Nephron progenitor cell (in vitro differentiated cells): ENCODE measurements at regions not wholly inside any gene's neighbourhood (a gene's known extent, or its start where the extent isn't known, plus 50 kb on each side); places are given as distances from the start of the nearest gene placed in this dataset.

ENCODE experiments used
- DNase-seq: peaks from one replicate; pipeline ENCODE4 v3.0.0; 2021
- H3K27ac Mint-ChIP-seq: 2 replicates; pipeline ENCODE4 v1.8.0; 2021; ENCODE audit warnings: mild to moderate bottlenecking, moderate library complexity, mixed read lengths
- H3K27me3 Mint-ChIP-seq: 2 replicates; pipeline ENCODE4 v1.8.0; 2021; ENCODE audit warnings: mild to moderate bottlenecking, low read depth, mixed read lengths; ENCODE audit not compliant: poor library complexity
- H3K36me3 Mint-ChIP-seq: 2 replicates; pipeline ENCODE4 v1.8.0; 2021; ENCODE audit warnings: low read depth, mixed read lengths
- H3K4me1 Mint-ChIP-seq: 2 replicates; pipeline ENCODE4 v1.8.0; 2021; ENCODE audit warnings: mixed read lengths
- H3K4me3 Mint-ChIP-seq: 2 replicates; pipeline ENCODE4 v1.8.0; 2021; ENCODE audit warnings: mild to moderate bottlenecking, moderate library complexity, mixed read lengths
- H3K9me3 Mint-ChIP-seq: 2 replicates; pipeline ENCODE4 v1.8.0; 2021; ENCODE audit warnings: mild to moderate bottlenecking, moderate library complexity, mixed read lengths
- CTCF ChIP-seq: fragments of 200-600 bp; sonication (generic); IDR thresholded peaks from 2 replicates; pipeline ENCODE4 v1.5.0; 2021; ENCODE audit warnings: antibody characterized with exemption

DNA sequence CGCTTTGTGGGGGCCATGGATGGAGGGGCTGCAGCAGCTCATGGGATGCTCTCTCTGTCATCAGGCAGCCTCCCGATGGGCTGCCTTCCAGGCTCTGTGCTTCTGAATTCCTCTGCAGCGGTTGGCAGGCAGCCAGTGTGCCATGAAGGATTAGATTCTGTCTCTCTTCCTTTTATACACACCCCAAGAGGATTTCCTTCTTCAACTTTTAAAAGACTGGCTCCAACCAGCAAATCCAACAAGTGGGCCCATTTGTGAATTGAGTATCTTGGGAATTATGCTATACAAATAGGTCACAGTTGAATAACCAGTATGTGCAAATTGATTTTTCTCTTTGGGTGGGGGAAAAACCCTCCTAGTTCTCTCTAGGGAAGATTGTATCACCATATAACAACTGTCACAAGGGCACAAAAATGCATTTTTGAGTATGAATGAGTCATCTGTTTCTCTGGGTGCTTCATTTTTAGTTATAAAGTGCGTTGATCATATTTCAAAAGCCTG is 96.8 kb upstream of the FAT1 start:
- no peak for TF ChIP-seq CTCF
- H3K27me3 Mint-ChIP-seq = no peaks in the 10 kb centered on the region
- H3K9me3 Mint-ChIP-seq = no peaks in the 10 kb centered on the region
- no peak overlapping the region for H3K4me3 Mint-ChIP-seq
- no peak for DNase-seq
- H3K4me1 Mint-ChIP-seq = peaks cover 10% of the 10 kb centered on the region
- H3K36me3 Mint-ChIP-seq = no peaks in the 10 kb centered on the region
- H3K27ac Mint-ChIP-seq = no peak overlapping the region

DNA sequence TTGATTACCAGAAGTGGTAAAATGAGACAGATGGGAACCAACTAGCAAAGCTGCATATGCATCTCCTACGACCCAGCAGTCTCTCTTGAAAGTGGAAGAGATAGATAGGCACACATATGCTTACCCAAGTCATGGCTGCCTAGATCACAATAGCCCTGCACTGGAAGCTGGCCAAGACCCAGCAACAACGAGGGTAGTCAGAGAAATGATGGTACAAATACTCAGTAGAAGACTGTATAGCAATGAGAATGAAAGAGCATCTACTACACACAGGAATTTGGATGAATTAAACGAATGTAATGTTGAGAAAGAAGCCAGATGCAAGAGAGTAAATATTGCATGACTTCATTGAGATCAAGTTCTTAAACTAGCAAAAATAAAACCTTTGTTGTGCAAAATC is 100.3 kb upstream of the FAT1 start:
- Mint-ChIP-seq H3K36me3 (no peaks in the 10 kb centered on the region), H3K4me1 (peaks cover 16% of the 10 kb centered on the region), H3K27me3 (no peaks in the 10 kb centered on the region), H3K27ac (no peak overlapping the region), H3K9me3 (peaks cover 3% of the 10 kb centered on the region), H3K4me3 (no peak overlapping the region)
- TF ChIP-seq CTCF = no peak
- no peak for DNase-seq

DNA sequence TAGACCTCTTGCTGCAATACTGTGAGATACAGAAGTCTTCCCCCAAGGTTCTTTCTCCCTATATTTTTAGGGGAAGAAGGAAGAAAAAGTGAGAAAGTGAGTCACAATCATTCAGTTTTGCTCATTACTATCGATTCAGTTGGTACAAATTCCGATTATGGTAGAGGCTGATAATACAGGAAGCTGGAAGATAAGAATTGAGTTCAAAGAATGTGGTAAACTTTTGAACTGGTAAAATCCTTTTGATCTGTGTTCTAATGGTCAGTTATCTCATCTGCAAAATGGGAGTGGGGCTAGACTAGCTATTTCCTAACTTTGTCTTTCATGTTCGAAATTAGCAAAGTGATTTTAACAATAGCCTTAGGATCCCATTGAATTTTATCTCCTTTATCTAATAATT is 101.4 kb upstream of the FAT1 start:
- Mint-ChIP-seq H3K4me1 (peaks cover 23% of the 10 kb centered on the region), H3K9me3 (peaks cover 6% of the 10 kb centered on the region), H3K27ac (no peak overlapping the region), H3K27me3 (no peaks in the 10 kb centered on the region), H3K36me3 (no peaks in the 10 kb centered on the region), H3K4me3 (no peak overlapping the region)
- no peak for DNase-seq
- no peak for TF ChIP-seq CTCF

GRCh38 chr4:186826006-186826405 is 102.3 kb upstream of the FAT1 start:
- Mint-ChIP-seq H3K27me3 (no peaks in the 10 kb centered on the region), H3K4me3 (no peak overlapping the region), H3K9me3 (peaks cover 6% of the 10 kb centered on the region), H3K27ac (no peak overlapping the region), H3K36me3 (no peaks in the 10 kb centered on the region), H3K4me1 (peaks cover 32% of the 10 kb centered on the region)
- no peak for DNase-seq
- TF ChIP-seq CTCF = no peak

- TF ChIP-seq CTCF = no peak
- Mint-ChIP-seq H3K4me1 (peaks cover 23% of the 10 kb centered on the region), H3K27me3 (no peaks in the 10 kb centered on the region), H3K36me3 (no peaks in the 10 kb centered on the region), H3K27ac (no peak overlapping the region), H3K9me3 (peaks cover 6% of the 10 kb centered on the region), H3K4me3 (no peak overlapping the region)
- DNase-seq = no peak
Observed at GRCh38 chr4:186826846-186827533, 103.3 kb upstream of the FAT1 start.

- TF ChIP-seq CTCF = no peak
- no peak for DNase-seq
- H3K27me3 Mint-ChIP-seq = no peaks in the 10 kb centered on the region
- H3K4me3 Mint-ChIP-seq = no peak overlapping the region
- no peaks in the 10 kb centered on the region for H3K36me3 Mint-ChIP-seq
- peaks cover 22% of the 10 kb centered on the region for H3K4me1 Mint-ChIP-seq
- H3K9me3 Mint-ChIP-seq = peaks cover 6% of the 10 kb centered on the region
- H3K27ac Mint-ChIP-seq = no peak overlapping the region
Observed at GRCh38 chr4:186827534-186827897, 103.9 kb upstream of the FAT1 start.
